Endothelial cell of umbilical vein (primary cell): ENCODE measurements at regions not wholly inside any gene's neighbourhood (a gene's known extent, or its start where the extent isn't known, plus 50 kb on each side); places are given as distances from the start of the nearest gene placed in this dataset.

ENCODE experiments used
- BruUV-seq: library from RNA; stranded (reverse); fragments of 400-500 nt; replicated peaks from 2 replicates; lab custom pipeline; 2021; lab: Mats Ljungman, UMichigan
- CTCF ChIA-PET: fragments of 300-600, 350-600 bp; sonication (Branson Sonifier 250); formaldehyde crosslinking; loops from one replicate; lab custom pipeline; 2021; ENCODE audit warnings: antibody characterized with exemption, inconsistent platforms; lab: Charles Lee
- POLR2A ChIA-PET: fragments of 300-600, 350-600 bp; sonication (Branson Sonifier 250); formaldehyde crosslinking; loops from one replicate; lab custom pipeline; 2021; ENCODE audit warnings: antibody characterized with exemption, inconsistent platforms; lab: Charles Lee
- DNase-seq: peaks from one replicate; pipeline ENCODE4 v3.0.0-alpha.2; 2011; ENCODE audit warnings: low read depth, low spot score
- FAIRE-seq: peaks from 2 replicates; lab custom pipeline; 2011; peaks lifted over from hg19 to GRCh38; lab: Jason Lieb, UNC
- H2AFZ ChIP-seq: 2 replicates; pipeline ENCODE4 v1.6.0; 2012; ENCODE audit warnings: low read depth, low read length, control low read depth, inconsistent platforms
- H3K27ac ChIP-seq: 2 replicates; pipeline ENCODE4 v1.5.1; 2011; ENCODE audit warnings: low read depth, mild to moderate bottlenecking, control low read depth, low read length, moderate library complexity; ENCODE audit not compliant: insufficient read depth
- H3K27me3 ChIP-seq, 2 experiments: 2 replicates each; pipeline versions ENCODE4 v1.6.0 to v1.6.1; 2011; ENCODE audit warnings: low read length in 2 of 2, mixed read lengths in 1 of 2; ENCODE audit not compliant: control insufficient read depth in 2 of 2, insufficient read depth in 2 of 2
- H3K36me3 ChIP-seq, 2 experiments: 2 replicates in 1 of 2; 3 replicates in 1 of 2; pipeline ENCODE4 v1.5.1; 2011; ENCODE audit warnings: low read length in 2 of 2, mild to moderate bottlenecking in 1 of 2, moderate library complexity in 1 of 2; ENCODE audit not compliant: control insufficient read depth in 2 of 2, insufficient read depth in 2 of 2; ENCODE audit errors: extremely low read depth in 1 of 2
- H3K4me1 ChIP-seq: 3 replicates; pipeline ENCODE4 v1.5.1; 2011; ENCODE audit warnings: mild to moderate bottlenecking, low read length; ENCODE audit not compliant: control insufficient read depth, insufficient read depth; ENCODE audit errors: extremely low read depth
- H3K4me2 ChIP-seq: 2 replicates; pipeline ENCODE4 v1.6.1; 2011; ENCODE audit warnings: low read length, control low read depth, mixed read lengths; ENCODE audit not compliant: insufficient read depth
- H3K4me3 ChIP-seq, 3 experiments: fragments of 200-600 bp in 1 of 3; sonication (generic), shearing (Covaris generic) in 1 of 3; replicated peaks in 1 of 3; 2 replicates each; pipeline ENCODE4 v1.5.1; 2011 to 2016; ENCODE audit warnings: control low read depth in 3 of 3, low read length in 3 of 3, mild to moderate bottlenecking in 2 of 3, inconsistent platforms in 1 of 3, low read depth in 1 of 3, moderate library complexity in 1 of 3; ENCODE audit not compliant: insufficient read depth in 1 of 3
- H3K79me2 ChIP-seq: 2 replicates; pipeline ENCODE4 v1.6.0; 2012; ENCODE audit warnings: low read length, inconsistent platforms; ENCODE audit not compliant: control insufficient read depth, insufficient read depth
- H3K9ac ChIP-seq: replicated peaks from 2 replicates; pipeline ENCODE3; 2011; ENCODE audit warnings: low read length, control low read depth; ENCODE audit not compliant: insufficient read depth; ENCODE audit errors: extremely low read depth
- H3K9me1 ChIP-seq: replicated peaks from 3 replicates; pipeline ENCODE4 v1.6.0; 2011; ENCODE audit warnings: mild to moderate bottlenecking, low read length; ENCODE audit not compliant: control insufficient read depth, insufficient read depth; ENCODE audit errors: extremely low read depth
- H3K9me3 ChIP-seq: replicated peaks from 2 replicates; pipeline ENCODE4 v1.5.1; 2012; ENCODE audit warnings: low read length, inconsistent platforms; ENCODE audit not compliant: control insufficient read depth, insufficient read depth
- H4K20me1 ChIP-seq: replicated peaks from 2 replicates; pipeline ENCODE3; 2011; ENCODE audit warnings: mild to moderate bottlenecking, low read length; ENCODE audit not compliant: control insufficient read depth, insufficient read depth; ENCODE audit errors: extremely low read depth
- EZH2 ChIP-seq: IDR thresholded peaks from 2 replicates; pipeline ENCODE4 v1.6.1; 2012; ENCODE audit warnings: borderline replicate concordance, low read depth, mild to moderate bottlenecking, moderate library complexity, low read length, inconsistent platforms; ENCODE audit not compliant: severe bottlenecking
- FOS ChIP-seq: IDR thresholded peaks from 2 replicates; pipeline ENCODE4 v1.6.1; 2011; ENCODE audit warnings: mild to moderate bottlenecking, low read length, moderate library complexity, borderline replicate concordance; ENCODE audit not compliant: insufficient read depth
- GATA2 ChIP-seq: IDR thresholded peaks from 2 replicates; pipeline ENCODE4 v1.7.0; 2011; ENCODE audit warnings: low read depth, mild to moderate bottlenecking, moderate library complexity, mixed read lengths, low read length; ENCODE audit not compliant: insufficient read length, insufficient read depth
- JUN ChIP-seq: IDR thresholded peaks from 2 replicates; pipeline ENCODE4 v1.6.1; 2011; ENCODE audit warnings: borderline replicate concordance, low read depth; ENCODE audit not compliant: insufficient read length, insufficient read depth
- MAX ChIP-seq: IDR thresholded peaks from 2 replicates; pipeline ENCODE4 v1.6.1; 2011; ENCODE audit not compliant: insufficient read depth, insufficient read length
- MYC ChIP-seq: IDR thresholded peaks from one replicate; pipeline ENCODE4 v1.6.1; 2011; ENCODE audit warnings: mild to moderate bottlenecking, low read depth, low read length
- POLR2A ChIP-seq: IDR thresholded peaks from 2 replicates; pipeline ENCODE4 v1.6.1; 2012; ENCODE audit warnings: low read depth, mild to moderate bottlenecking, control low read depth, low read length
- POLR2AphosphoS5 ChIP-seq: IDR thresholded peaks from 2 replicates; pipeline ENCODE4 v1.6.1; 2012; ENCODE audit warnings: low read depth, mild to moderate bottlenecking, control low read depth, low read length, moderate library complexity; ENCODE audit not compliant: insufficient read depth
- dilution Hi-C: fragments of 300-500 bp; cut with MboI; formaldehyde crosslinking; loops from one replicate; pipeline ENCODE4 v1.15.0; 2019; ENCODE audit warnings: low sequenced_read_pairs; ENCODE audit not compliant: extremely low pct_ligation_motif_present
- intact Hi-C: fragments of 100-400 bp; cut with micrococcal nuclease; formaldehyde crosslinking; loops from one replicate; pipeline ENCODE4 v1.10.0; 2022
- TF ChIP-seq, protein P1 (sequence below), 2 donors: IDR thresholded peaks; 1 replicate in 1 of 2; 2 replicates in 1 of 2; pipeline ENCODE4 v1.5.1; 2011; ENCODE audit warnings: low read length in 2 of 2, mild to moderate bottlenecking in 2 of 2, moderate library complexity in 2 of 2, control low read depth in 1 of 2, inconsistent platforms in 1 of 2, low read depth in 1 of 2; ENCODE audit not compliant: insufficient read depth in 1 of 2; ENCODE audit errors: extremely low read depth in 1 of 2

DNA sequence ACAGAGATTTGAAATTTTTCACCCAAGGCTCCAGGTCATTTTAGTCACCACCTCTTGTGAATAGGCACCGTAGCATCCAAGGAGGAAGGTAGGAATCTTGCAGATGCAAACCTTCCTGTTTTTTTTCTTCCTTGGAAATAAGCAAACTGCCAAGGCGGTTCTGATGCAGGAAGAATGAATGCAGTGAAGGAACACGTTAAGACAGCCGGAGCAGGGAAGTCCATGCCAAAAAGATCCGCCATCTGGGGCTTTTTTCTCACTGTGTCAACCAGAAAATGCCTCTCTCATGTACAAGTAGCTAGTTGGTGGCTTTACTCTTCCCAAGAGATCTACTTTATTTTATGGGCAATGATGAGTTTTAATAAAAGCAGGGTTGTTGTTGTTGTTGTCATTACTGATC, 142.4 kb downstream of the ZIC5 start:
- BruUV-seq = no TSS peak
- DNase-seq (no peak), FAIRE-seq (no peak)
- H3K9me3 ChIP-seq = no peaks in the 10 kb centered on the region
- H3K4me2 ChIP-seq = no peak overlapping the region
- no peak overlapping the region for H3K27ac ChIP-seq
- POLR2A ChIA-PET = no interaction called here
- TF ChIP-seq JUN (no peak), MYC (no peak), FOS (no peak)
- TF ChIP-seq, protein P1, sequence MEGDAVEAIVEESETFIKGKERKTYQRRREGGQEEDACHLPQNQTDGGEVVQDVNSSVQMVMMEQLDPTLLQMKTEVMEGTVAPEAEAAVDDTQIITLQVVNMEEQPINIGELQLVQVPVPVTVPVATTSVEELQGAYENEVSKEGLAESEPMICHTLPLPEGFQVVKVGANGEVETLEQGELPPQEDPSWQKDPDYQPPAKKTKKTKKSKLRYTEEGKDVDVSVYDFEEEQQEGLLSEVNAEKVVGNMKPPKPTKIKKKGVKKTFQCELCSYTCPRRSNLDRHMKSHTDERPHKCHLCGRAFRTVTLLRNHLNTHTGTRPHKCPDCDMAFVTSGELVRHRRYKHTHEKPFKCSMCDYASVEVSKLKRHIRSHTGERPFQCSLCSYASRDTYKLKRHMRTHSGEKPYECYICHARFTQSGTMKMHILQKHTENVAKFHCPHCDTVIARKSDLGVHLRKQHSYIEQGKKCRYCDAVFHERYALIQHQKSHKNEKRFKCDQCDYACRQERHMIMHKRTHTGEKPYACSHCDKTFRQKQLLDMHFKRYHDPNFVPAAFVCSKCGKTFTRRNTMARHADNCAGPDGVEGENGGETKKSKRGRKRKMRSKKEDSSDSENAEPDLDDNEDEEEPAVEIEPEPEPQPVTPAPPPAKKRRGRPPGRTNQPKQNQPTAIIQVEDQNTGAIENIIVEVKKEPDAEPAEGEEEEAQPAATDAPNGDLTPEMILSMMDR (IDR thresholded peaks at IDR 0.05; ENCODE audit: extremely low read depth in 1 of 2, insufficient read depth in 1 of 2, low read depth in 1 of 2, low read length in 2 of 2) = no peak
- no peak overlapping the region for H3K4me3 ChIP-seq
- no peaks in the 10 kb centered on the region for H3K79me2 ChIP-seq
- H3K27me3 ChIP-seq = no peaks in the 10 kb centered on the region
- H4K20me1 ChIP-seq = no peaks in the 10 kb centered on the region
- no peaks in the 10 kb centered on the region for H3K36me3 ChIP-seq
- H3K9ac ChIP-seq = no peak overlapping the region
- no peak overlapping the region for H2AFZ ChIP-seq
- CTCF ChIA-PET = no interaction called here
- intact Hi-C loops = no loop called here
- dilution Hi-C loops = no loop called here
- no peaks in the 10 kb centered on the region for H3K4me1 ChIP-seq
- H3K9me1 ChIP-seq = no peaks in the 10 kb centered on the region

DNA sequence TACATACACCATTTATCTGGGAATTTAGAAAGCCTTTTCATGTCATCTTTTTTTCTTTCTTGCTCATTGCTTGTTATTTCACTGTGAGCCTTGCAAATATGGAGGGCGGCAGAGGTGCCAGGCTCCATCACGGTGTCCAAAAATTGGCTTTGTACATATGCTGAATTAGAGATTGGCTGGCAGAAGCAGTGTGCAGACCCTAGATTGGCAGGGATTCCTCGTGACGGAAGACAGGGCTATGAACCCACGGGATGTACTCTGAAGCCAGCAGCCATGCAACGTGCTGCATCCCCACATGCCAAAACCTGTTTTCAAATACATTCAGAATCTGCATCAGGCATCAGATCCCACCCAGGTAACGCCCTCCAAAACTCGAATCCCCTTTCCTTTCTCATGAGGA, 142.8 kb downstream of the ZIC5 start:
- no TSS peak for BruUV-seq
- intact Hi-C loops = no loop called here
- Histone ChIP-seq H4K20me1 (no peaks in the 10 kb centered on the region), H3K27me3 (no peaks in the 10 kb centered on the region), H3K9ac (no peak overlapping the region), H3K4me1 (no peaks in the 10 kb centered on the region), H2AFZ (no peak overlapping the region), H3K79me2 (no peaks in the 10 kb centered on the region), H3K9me1 (no peaks in the 10 kb centered on the region), H3K4me2 (no peak overlapping the region), H3K27ac (no peak overlapping the region), H3K36me3 (no peaks in the 10 kb centered on the region), H3K9me3 (no peaks in the 10 kb centered on the region), H3K4me3 (no peak overlapping the region)
- no peak for TF ChIP-seq JUN
- no peak for TF ChIP-seq POLR2A
- TF ChIP-seq FOS = no peak
- no peak for TF ChIP-seq MAX
- TF ChIP-seq MYC = no peak
- no peak for TF ChIP-seq EZH2
- TF ChIP-seq GATA2 = no peak
- TF ChIP-seq, protein P1 (IDR thresholded peaks at IDR 0.05; ENCODE audit: extremely low read depth in 1 of 2, insufficient read depth in 1 of 2, low read depth in 1 of 2, low read length in 2 of 2) = no peak
- TF ChIP-seq POLR2AphosphoS5 = no peak
- no peak for DNase-seq
- dilution Hi-C loops = no loop called here
- no peak for FAIRE-seq
- ChIA-PET CTCF (no interaction called here), POLR2A (no interaction called here)
